ENCODE measurements at regions not wholly inside any gene's neighbourhood (a gene's known extent, or its start where the extent isn't known, plus 50 kb on each side); places are given as distances from the start of the nearest gene placed in this dataset.
"Not testable (repeated sequence)": the region's sequence is repeated elsewhere in the genome, so short reads cannot be mapped to it uniquely, and the experiment has no call there.

DNA sequence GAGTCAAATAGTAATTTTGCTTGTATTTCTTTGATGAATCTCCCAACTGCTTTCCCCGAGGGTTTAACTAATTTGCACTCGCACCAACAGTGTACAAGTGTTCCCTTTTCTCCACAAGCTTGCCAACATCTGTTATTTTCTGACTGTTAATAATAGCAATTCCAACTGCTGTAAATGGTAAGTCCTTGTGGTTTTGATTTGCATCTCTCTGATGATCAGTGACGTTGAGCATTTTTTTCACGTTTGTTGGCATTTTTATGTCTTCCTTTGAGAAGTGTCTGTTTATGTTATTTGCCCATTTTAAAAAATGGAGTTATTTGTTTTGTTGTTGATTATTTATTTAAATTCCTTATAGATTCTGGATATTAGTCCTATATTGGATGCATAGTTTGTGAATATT lies 399.8 kb upstream of the MAN1A1 start:
- DNase-seq (ENCODE audit: low read depth, low spot score) = no peak
- TF ChIP-seq, protein P1, sequence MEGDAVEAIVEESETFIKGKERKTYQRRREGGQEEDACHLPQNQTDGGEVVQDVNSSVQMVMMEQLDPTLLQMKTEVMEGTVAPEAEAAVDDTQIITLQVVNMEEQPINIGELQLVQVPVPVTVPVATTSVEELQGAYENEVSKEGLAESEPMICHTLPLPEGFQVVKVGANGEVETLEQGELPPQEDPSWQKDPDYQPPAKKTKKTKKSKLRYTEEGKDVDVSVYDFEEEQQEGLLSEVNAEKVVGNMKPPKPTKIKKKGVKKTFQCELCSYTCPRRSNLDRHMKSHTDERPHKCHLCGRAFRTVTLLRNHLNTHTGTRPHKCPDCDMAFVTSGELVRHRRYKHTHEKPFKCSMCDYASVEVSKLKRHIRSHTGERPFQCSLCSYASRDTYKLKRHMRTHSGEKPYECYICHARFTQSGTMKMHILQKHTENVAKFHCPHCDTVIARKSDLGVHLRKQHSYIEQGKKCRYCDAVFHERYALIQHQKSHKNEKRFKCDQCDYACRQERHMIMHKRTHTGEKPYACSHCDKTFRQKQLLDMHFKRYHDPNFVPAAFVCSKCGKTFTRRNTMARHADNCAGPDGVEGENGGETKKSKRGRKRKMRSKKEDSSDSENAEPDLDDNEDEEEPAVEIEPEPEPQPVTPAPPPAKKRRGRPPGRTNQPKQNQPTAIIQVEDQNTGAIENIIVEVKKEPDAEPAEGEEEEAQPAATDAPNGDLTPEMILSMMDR (IDR thresholded peaks at IDR 0.05; ENCODE audit: low read depth, low read length) = no peak
- no peak overlapping the region for H3K4me3 ChIP-seq (ENCODE audit: low read depth, low read length)
- in situ Hi-C loops (cut with HindIII; ENCODE audit: low sequenced_read_pairs) = no loop called here

DNA sequence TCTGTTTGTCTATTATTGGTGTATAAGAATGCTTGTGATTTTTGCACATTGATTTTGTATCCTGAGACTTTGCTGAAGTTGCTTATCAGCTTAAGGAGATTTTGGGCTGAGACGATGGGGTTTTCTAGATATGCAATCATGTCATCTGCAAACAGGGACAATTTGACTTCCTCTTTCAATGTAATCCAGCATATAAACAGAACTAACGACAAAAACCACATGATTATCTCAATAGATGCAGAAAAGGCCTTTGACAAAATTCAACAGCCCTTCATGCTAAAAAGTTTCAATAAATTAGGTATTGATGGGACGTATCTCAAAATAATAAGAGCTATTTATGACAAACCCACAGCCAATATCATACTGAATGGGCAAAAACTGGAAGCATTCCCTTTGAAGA lies 399.0 kb upstream of the MAN1A1 start:
- DNase-seq (ENCODE audit: low read depth, low spot score); in situ Hi-C loops (cut with HindIII; ENCODE audit: low sequenced_read_pairs); H3K4me3 ChIP-seq (ENCODE audit: low read depth, low read length): not testable (repeated sequence)

DNA sequence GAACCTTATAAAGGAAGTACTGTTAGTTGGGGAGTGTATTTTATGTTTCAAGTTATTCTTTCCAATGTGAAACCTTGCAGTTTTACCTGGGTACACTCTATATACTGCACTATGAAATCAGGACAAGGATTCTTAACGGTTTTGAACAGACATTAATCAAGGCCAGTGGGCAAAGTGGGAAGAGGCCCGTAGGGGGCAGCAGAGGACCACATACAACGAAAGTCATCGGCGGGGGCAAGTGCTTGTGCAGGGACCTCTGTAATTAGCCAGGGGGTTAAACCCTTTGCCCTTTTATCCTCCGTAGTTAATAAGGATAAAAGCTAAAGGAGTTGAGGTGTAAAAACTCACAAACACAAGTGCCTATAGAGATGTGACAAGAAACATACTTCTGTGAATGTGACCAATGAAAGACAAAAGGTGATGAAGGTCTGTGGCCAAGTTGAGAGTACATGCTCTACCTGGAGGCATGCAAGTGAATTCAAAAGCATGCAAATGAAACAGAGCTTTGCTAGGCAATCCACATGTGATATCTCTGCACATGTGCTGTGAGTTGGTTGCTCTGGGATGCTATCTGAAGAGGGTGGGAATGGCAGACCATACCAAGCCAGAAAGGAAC lies 392.7 kb upstream of the MAN1A1 start:
- TF ChIP-seq, protein P1 (IDR thresholded peaks at IDR 0.05; ENCODE audit: low read depth, low read length) = peak; percentile 87
- in situ Hi-C loops (cut with HindIII; ENCODE audit: low sequenced_read_pairs) = no loop called here
- DNase-seq (ENCODE audit: low read depth, low spot score) = peak; percentile 58
- H3K4me3 ChIP-seq (ENCODE audit: low read depth, low read length) = no peak overlapping the region

DNA sequence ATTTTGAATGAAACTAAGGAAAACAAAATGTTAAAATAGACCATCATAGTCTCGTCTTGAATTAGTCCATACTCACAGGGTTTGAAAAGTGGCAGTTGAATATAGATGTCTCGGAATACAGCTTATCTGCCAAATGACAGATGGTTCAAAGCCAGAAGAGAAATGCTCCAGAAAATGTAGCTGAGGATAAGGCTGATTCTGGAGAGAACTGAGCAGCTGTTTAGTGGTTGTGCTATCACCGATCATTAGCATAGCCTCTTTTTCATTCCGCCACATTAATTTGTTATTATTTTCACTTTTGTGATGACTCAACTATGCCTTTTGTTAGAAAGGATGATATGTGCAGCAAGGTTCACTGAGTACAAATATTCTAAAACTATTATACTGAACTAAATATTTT lies 390.2 kb upstream of the MAN1A1 start:
- DNase-seq (ENCODE audit: low read depth, low spot score) = no peak
- TF ChIP-seq, protein P1 (IDR thresholded peaks at IDR 0.05; ENCODE audit: low read depth, low read length) = no peak
- in situ Hi-C loops (cut with HindIII; ENCODE audit: low sequenced_read_pairs) = no loop called here
- H3K4me3 ChIP-seq (ENCODE audit: low read depth, low read length) = no peak overlapping the region

DNA sequence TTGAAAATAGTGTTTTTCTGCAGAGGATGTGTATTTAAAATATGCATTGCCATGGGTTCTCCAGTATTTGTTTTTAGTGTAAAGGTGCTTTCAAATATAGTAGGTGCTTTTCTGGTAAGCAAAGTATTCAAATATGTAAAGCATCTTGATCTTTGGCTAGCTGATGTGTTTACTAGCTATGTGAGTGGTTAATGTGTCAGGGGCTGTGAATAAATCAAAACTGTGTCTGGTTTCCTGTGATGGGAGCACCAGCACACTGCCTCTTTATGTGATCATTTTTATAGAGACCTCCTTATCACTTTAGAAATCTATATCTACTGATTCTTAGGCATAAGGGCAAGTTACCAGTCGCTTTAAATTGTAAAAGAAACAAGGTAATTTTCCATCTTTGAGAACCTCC lies 388.9 kb upstream of the MAN1A1 start:
- TF ChIP-seq, protein P1 (IDR thresholded peaks at IDR 0.05; ENCODE audit: low read depth, low read length) = no peak
- in situ Hi-C loops (cut with HindIII; ENCODE audit: low sequenced_read_pairs) = no loop called here
- no peak for DNase-seq (ENCODE audit: low read depth, low spot score)
- H3K4me3 ChIP-seq (ENCODE audit: low read depth, low read length) = no peak overlapping the region

DNA sequence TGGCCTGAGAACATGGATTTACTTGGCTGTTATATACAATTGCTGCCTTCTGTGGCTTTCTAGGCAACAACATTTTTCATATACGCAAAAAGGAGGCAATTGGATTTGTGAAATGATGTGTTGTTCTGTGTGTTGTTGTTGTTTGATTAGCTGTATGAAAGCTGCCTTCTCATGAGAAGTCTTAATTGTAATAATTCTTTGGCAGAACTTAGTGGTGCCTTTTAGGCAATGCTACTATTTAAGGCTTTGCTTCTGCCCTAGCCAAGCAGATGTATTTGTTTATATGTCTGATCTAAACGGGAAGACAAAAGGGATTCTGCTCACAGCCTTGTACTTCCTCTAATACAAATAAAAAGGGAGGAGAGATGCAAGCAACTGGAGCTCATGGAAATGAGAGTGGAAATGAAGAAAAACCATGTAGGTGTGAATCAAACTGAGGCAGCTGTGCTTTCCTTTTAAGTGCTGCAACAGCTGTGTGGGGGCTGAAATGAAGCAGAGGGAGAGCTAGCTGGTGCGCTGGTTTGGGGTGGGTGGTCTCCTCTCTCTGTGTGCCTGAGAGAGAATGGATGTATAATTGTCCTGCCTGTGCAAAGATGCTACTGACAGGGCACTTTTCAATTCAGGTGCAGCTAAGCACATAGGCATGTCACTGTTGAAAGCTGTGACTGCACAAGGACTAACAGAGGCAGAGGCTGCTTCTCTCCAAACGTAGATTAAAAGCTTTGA lies 386.9 kb upstream of the MAN1A1 start:
- in situ Hi-C loops (cut with HindIII; ENCODE audit: low sequenced_read_pairs) = no loop called here
- TF ChIP-seq, protein P1 (IDR thresholded peaks at IDR 0.05; ENCODE audit: low read depth, low read length) = no peak
- H3K4me3 ChIP-seq (ENCODE audit: low read depth, low read length) = no peak overlapping the region
- no peak for DNase-seq (ENCODE audit: low read depth, low spot score)

DNA sequence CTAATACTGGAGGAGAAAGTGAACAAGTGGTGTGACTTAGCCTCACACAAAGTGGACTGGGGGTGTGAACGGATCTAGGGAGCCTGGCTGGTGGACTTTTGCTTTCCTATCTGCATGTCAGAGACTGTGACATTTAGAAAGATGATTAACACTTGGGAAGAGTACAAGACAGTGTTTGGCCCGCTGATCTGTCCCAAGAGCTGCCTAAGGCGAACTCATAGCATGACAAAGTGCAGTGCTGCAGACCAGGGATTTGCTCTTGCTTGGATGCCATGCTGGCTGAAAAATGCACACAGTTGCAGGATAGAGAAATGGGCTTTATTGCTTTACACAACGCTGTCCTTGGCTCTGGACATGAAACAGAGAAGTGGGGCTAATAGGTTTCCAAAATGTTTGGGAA lies 386.0 kb upstream of the MAN1A1 start:
- in situ Hi-C loops (cut with HindIII; ENCODE audit: low sequenced_read_pairs) = no loop called here
- H3K4me3 ChIP-seq (ENCODE audit: low read depth, low read length) = no peak overlapping the region
- TF ChIP-seq, protein P1 (IDR thresholded peaks at IDR 0.05; ENCODE audit: low read depth, low read length) = no peak
- DNase-seq (ENCODE audit: low read depth, low spot score) = no peak

Measured in astrocyte of the spinal cord (primary cell).